Sigmoid colon (tissue), 4 donors: ENCODE measurements at regions not wholly inside any gene's neighbourhood (a gene's known extent, or its start where the extent isn't known, plus 50 kb on each side); places are given as distances from the start of the nearest gene placed in this dataset.

Source experiments
- EP300 ChIP-seq, 4 donors: sonication (generic); formaldehyde crosslinking; IDR thresholded peaks; one replicate each; pipeline ENCODE4 v1.6.1; 2017; ENCODE audit warnings: antibody characterized with exemption in 4 of 4
- POLR2A ChIP-seq, 2 donors: fragments of 450-650 bp; IDR thresholded peaks; one replicate each; pipeline ENCODE4 v1.6.1; 2016; ENCODE audit warnings: antibody characterized with exemption in 2 of 2, mild to moderate bottlenecking in 2 of 2, moderate library complexity in 2 of 2
- POLR2AphosphoS5 ChIP-seq, 4 donors: sonication (generic); formaldehyde crosslinking; IDR thresholded peaks; one replicate each; pipeline ENCODE4 v1.6.1; 2017; ENCODE audit warnings: antibody characterized with exemption in 4 of 4
- TF ChIP-seq, protein P1 (sequence below), 4 experiments: fragments of 450-650 bp in 3 of 4; fragments of 200-600 bp in 1 of 4; IDR thresholded peaks; one replicate each; pipeline ENCODE4 v1.5.1; 2016 to 2019; ENCODE audit warnings: antibody characterized with exemption in 4 of 4, mild to moderate bottlenecking in 3 of 4, moderate library complexity in 2 of 4

DNA sequence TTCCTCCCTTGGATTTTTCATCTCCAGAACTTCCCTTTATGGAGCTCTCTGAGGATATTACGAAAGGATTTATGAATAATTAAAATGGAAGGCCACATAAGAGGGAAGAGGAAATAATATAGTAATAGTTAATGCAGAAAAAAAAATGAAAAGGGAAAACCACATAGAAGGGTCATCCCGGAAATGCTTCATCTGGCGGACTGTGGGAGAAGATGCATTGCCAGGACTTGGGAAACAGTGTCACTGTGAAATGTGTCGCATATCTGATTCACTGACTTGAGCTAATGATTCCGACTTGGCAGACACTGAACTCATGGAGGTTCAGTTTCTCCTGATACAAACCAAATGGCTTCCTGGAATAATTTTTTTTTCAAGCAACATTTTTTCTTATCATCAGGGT is 129.9 kb upstream of the RMP24 start:
- TF ChIP-seq POLR2A (IDR thresholded peaks at IDR 0.05) (no peak), EP300 (IDR thresholded peaks at IDR 0.05) (no peak), POLR2AphosphoS5 (IDR thresholded peaks at IDR 0.05) (no peak)
- TF ChIP-seq, protein P1, sequence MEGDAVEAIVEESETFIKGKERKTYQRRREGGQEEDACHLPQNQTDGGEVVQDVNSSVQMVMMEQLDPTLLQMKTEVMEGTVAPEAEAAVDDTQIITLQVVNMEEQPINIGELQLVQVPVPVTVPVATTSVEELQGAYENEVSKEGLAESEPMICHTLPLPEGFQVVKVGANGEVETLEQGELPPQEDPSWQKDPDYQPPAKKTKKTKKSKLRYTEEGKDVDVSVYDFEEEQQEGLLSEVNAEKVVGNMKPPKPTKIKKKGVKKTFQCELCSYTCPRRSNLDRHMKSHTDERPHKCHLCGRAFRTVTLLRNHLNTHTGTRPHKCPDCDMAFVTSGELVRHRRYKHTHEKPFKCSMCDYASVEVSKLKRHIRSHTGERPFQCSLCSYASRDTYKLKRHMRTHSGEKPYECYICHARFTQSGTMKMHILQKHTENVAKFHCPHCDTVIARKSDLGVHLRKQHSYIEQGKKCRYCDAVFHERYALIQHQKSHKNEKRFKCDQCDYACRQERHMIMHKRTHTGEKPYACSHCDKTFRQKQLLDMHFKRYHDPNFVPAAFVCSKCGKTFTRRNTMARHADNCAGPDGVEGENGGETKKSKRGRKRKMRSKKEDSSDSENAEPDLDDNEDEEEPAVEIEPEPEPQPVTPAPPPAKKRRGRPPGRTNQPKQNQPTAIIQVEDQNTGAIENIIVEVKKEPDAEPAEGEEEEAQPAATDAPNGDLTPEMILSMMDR (IDR thresholded peaks at IDR 0.05): no peak
